GM12873 (cell line): ENCODE measurements at regions not wholly inside any gene's neighbourhood (a gene's known extent, or its start where the extent isn't known, plus 50 kb on each side); places are given as distances from the start of the nearest gene placed in this dataset.

Experiments used
- CTCF ChIP-seq: IDR thresholded peaks from 2 replicates; pipeline ENCODE4 v1.5.1; 2012; ENCODE audit warnings: low read depth, mild to moderate bottlenecking, moderate library complexity, low read length, control low read depth; ENCODE audit not compliant: insufficient read depth; ENCODE audit errors: missing control alignments

- TF ChIP-seq CTCF, result no peak
Measured at GRCh38 chr4:130309221-130309620, 1213.3 kb downstream of the C4orf33 start.

- TF ChIP-seq CTCF, result no peak
Measured at GRCh38 chr4:130322439-130322838, 1226.5 kb downstream of the C4orf33 start.

GRCh38 chr4:130329036-130329435, 1233.1 kb downstream of the C4orf33 start:
- no peak for TF ChIP-seq CTCF

- no peak for TF ChIP-seq CTCF
Measured at GRCh38 chr4:130333241-130333759, 1237.3 kb downstream of the C4orf33 start.

GRCh38 chr4:130335417-130336194, 1239.7 kb downstream of the C4orf33 start:
- no peak for TF ChIP-seq CTCF

- TF ChIP-seq CTCF, result no peak
Measured at GRCh38 chr4:130336585-130337217, 1240.7 kb downstream of the C4orf33 start.

- TF ChIP-seq CTCF, result no peak
Measured at GRCh38 chr4:130338851-130339250, 1242.9 kb downstream of the C4orf33 start.
